NCI-H460 (cell line): ENCODE measurements at regions not wholly inside any gene's neighbourhood (a gene's known extent, or its start where the extent isn't known, plus 50 kb on each side); places are given as distances from the start of the nearest gene placed in this dataset.

Source experiments
- DNase-seq: peaks from one replicate; pipeline ENCODE4 v3.0.0-alpha.2; 2016; ENCODE audit warnings: low read depth; ENCODE audit errors: extremely low read depth

GRCh38 chr5:68352166-68352565, 136.6 kb downstream of the PIK3R1 start:
- DNase-seq: no peak

- no peak for DNase-seq
Observed at GRCh38 chr5:68353605-68354004, 138.0 kb downstream of the PIK3R1 start.

GRCh38 chr5:68354315-68354714, 138.8 kb downstream of the PIK3R1 start:
- no peak for DNase-seq

- no peak for DNase-seq
Observed at GRCh38 chr5:68356216-68356615, 140.7 kb downstream of the PIK3R1 start.

GRCh38 chr5:68356623-68357022, 141.1 kb downstream of the PIK3R1 start:
- DNase-seq: no peak

- no peak for DNase-seq
Observed at GRCh38 chr5:68359699-68360098, 144.1 kb downstream of the PIK3R1 start.

- no peak for DNase-seq
Observed at GRCh38 chr5:68362331-68362730, 146.8 kb downstream of the PIK3R1 start.

GRCh38 chr5:68365889-68366288, 150.3 kb downstream of the PIK3R1 start:
- DNase-seq: no peak

- DNase-seq: no peak
Observed at GRCh38 chr5:68367287-68367686, 151.7 kb downstream of the PIK3R1 start.

GRCh38 chr5:68367717-68368116, 152.2 kb downstream of the PIK3R1 start:
- no peak for DNase-seq

GRCh38 chr5:68368311-68369022, 152.9 kb downstream of the PIK3R1 start:
- no peak for DNase-seq

- no peak for DNase-seq
Observed at GRCh38 chr5:68369023-68369359, 153.4 kb downstream of the PIK3R1 start.

- no peak for DNase-seq
Observed at GRCh38 chr5:68369457-68370125, 154.0 kb downstream of the PIK3R1 start.

GRCh38 chr5:68370196-68370595, 154.6 kb downstream of the PIK3R1 start:
- DNase-seq: no peak

- DNase-seq: no peak
Observed at GRCh38 chr5:68371607-68372006, 156.1 kb downstream of the PIK3R1 start.

GRCh38 chr5:68372161-68372560, 156.6 kb downstream of the PIK3R1 start:
- DNase-seq: no peak

GRCh38 chr5:68373050-68373449, 157.5 kb downstream of the PIK3R1 start:
- no peak for DNase-seq

GRCh38 chr5:68374796-68375518, 159.4 kb downstream of the PIK3R1 start:
- DNase-seq: no peak

GRCh38 chr5:68375540-68375939, 160.0 kb downstream of the PIK3R1 start:
- no peak for DNase-seq

GRCh38 chr5:68376935-68377334, 161.4 kb downstream of the PIK3R1 start:
- no peak for DNase-seq

- no peak for DNase-seq
Observed at GRCh38 chr5:68377733-68378132, 162.2 kb downstream of the PIK3R1 start.
